ENCODE measurements at regions not wholly inside any gene's neighbourhood (a gene's known extent, or its start where the extent isn't known, plus 50 kb on each side); places are given as distances from the start of the nearest gene placed in this dataset.
"Not testable (repeated sequence)": the region's sequence is repeated elsewhere in the genome, so short reads cannot be mapped to it uniquely, and the experiment has no call there.

DNA sequence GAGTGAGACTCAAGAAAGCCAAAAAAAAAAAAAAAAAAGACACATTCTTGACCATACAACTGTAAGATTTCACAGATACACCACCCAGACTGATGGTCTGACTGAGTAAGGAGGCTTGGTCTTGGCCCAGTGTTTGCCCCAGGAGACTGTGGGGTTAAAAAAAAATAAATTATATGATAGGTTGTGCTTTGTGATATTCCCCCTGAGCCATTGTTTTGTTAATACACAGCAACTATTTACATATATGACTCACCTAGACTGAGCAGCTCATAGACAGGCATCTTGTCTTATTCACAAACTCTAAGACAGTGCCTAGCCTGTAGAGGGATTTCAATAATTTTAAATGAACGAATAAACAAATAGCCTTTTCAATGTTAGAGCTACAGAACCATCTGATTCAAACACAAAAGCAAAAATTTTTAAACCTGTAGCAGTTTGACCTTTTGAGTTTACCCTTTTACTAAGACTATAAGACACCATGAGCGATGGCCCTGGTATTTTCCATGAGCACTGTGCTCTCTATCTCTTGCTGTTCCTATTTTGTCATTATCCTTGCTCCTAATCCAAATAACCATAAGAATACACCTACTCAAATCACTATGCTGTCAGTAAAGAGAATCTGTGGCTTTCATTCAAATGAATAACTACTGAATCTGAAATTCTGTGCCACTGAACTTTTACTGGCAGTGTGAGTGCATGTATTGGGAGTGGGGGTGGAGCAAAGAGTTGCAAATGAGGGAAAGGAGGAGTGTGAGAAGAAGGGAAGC lies 199.4 kb upstream of the PTBP2 start:
- no peaks in the 10 kb centered on the region for H3K36me3 Mint-ChIP-seq (ENCODE audit: low read depth)
- intact Hi-C loops (cut with micrococcal nuclease): no loop called here
- H3K4me1 Mint-ChIP-seq (ENCODE audit: low read depth): no peaks in the 10 kb centered on the region
- peaks cover 8% of the 10 kb centered on the region for H3K9me3 Mint-ChIP-seq
- H3K4me3 Mint-ChIP-seq (ENCODE audit: low read depth): no peak overlapping the region
- H3K27ac Mint-ChIP-seq: no peak overlapping the region
- H3K27me3 Mint-ChIP-seq (ENCODE audit: low read depth): no peaks in the 10 kb centered on the region
- DNase-seq (ENCODE audit: low spot score): no peak

GRCh38 chr1:96522927-96523326 lies 198.7 kb upstream of the PTBP2 start:
- no peak for DNase-seq (ENCODE audit: low spot score)
- Mint-ChIP-seq H3K4me1 (ENCODE audit: low read depth) (no peaks in the 10 kb centered on the region), H3K36me3 (ENCODE audit: low read depth) (no peaks in the 10 kb centered on the region), H3K9me3 (peaks cover 13% of the 10 kb centered on the region), H3K27ac (no peak overlapping the region), H3K4me3 (ENCODE audit: low read depth) (no peak overlapping the region), H3K27me3 (ENCODE audit: low read depth) (no peaks in the 10 kb centered on the region)
- intact Hi-C loops (cut with micrococcal nuclease): no loop called here

DNA sequence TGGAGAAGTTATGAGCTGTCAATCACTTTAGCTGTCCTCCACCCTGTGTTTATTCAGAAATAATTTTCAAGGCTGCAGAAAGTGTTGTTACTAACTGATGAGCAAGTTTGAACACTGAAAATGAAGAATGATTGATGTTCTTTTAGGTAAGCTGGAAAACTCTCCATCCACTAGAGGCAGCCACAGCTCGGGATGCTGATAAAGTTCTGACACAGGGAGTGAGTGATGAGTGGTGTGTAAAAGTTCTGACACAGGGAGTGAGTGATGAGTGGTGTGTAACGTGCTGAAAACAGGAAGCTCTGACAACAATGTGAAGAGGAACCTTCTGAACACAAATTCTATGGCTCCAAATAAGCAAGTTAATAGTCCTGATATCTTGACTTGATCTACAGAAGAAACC lies 197.5 kb upstream of the PTBP2 start:
- Mint-ChIP-seq H3K4me3 (ENCODE audit: low read depth) (no peak overlapping the region), H3K4me1 (ENCODE audit: low read depth) (no peaks in the 10 kb centered on the region), H3K27me3 (ENCODE audit: low read depth) (no peaks in the 10 kb centered on the region), H3K27ac (no peak overlapping the region), H3K36me3 (ENCODE audit: low read depth) (no peaks in the 10 kb centered on the region), H3K9me3 (peaks cover 25% of the 10 kb centered on the region)
- no peak for DNase-seq (ENCODE audit: low spot score)
- intact Hi-C loops (cut with micrococcal nuclease): no loop called here

DNA sequence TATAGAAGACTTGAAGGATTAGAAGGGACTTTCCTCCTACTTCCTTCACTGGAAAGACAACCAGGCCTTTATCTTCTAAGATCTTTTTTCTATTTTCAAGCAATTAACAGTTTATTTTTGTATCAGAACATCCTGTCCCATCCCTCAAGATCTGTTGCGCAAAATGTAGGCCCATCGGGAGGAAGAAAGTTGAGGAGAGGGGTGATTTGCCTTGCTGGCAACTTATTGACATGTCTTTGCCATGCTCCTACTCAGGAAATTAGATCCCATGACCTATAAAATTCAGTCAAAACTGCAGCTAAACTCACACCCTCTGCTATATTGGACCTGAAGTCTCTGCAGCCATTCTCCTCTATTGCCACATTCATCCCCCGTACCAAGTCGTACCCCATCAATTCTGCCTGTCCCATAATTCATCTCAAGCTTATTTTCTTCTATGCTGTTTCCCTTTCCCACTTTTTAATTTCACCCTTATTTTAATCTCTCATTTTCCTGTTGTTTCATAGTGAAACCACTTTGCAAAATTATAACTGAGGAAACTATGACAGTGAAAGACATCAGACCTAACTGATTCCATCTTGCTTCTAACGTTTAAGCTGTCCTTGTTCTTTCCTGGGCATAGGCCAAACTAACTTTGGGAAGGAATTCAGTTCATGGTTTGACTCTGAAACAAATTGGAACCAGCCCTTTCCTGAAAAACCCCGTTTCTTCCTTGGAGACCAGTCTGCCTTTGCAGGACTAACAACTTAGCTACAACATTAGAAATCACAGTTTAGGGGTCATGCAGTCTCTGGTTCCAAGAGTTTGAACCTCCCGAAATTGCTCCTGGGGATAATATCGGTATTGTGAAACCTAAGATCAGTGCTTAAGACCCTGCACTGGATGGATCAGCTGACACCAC lies 195.7 kb upstream of the PTBP2 start:
- no peak for DNase-seq (ENCODE audit: low spot score)
- Mint-ChIP-seq H3K27me3 (ENCODE audit: low read depth) (no peaks in the 10 kb centered on the region), H3K4me3 (ENCODE audit: low read depth) (no peak overlapping the region), H3K27ac (no peak overlapping the region), H3K4me1 (ENCODE audit: low read depth) (no peaks in the 10 kb centered on the region), H3K9me3 (peaks cover 26% of the 10 kb centered on the region), H3K36me3 (ENCODE audit: low read depth) (no peaks in the 10 kb centered on the region)
- intact Hi-C loops (cut with micrococcal nuclease): no loop called here

DNA sequence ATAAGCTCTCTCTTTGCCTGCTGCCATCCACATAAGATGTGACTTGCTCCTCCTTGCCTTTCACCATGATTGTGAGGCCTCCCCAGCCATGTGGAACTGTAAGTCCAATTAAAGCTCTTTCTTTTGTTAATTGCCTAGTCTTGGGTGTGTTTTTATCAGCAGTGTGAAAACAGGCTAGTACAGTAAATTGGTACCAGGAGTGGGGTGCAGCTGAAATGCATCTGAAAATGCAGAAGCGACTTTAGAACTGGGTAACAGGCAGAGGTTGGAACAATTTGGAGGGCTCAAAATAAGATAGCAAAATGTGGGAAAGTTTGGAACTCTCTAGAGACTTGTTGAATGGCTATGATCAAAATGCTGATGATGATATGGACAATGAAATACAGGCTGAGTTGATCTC lies 192.9 kb upstream of the PTBP2 start:
- intact Hi-C loops (cut with micrococcal nuclease); H3K4me1 Mint-ChIP-seq (ENCODE audit: low read depth); H3K27me3 Mint-ChIP-seq (ENCODE audit: low read depth); DNase-seq (ENCODE audit: low spot score); H3K4me3 Mint-ChIP-seq (ENCODE audit: low read depth); H3K36me3 Mint-ChIP-seq (ENCODE audit: low read depth); H3K27ac Mint-ChIP-seq: not testable (repeated sequence)
- H3K9me3 Mint-ChIP-seq: peaks cover 26% of the 10 kb centered on the region

- peaks cover 4% of the 10 kb centered on the region for H3K9me3 Mint-ChIP-seq
- H3K4me3 Mint-ChIP-seq (ENCODE audit: low read depth): no peak overlapping the region
- DNase-seq (ENCODE audit: low spot score): no peak
- no peaks in the 10 kb centered on the region for H3K36me3 Mint-ChIP-seq (ENCODE audit: low read depth)
- intact Hi-C loops (cut with micrococcal nuclease): no loop called here
- H3K4me1 Mint-ChIP-seq (ENCODE audit: low read depth): no peaks in the 10 kb centered on the region
- no peak overlapping the region for H3K27ac Mint-ChIP-seq
- no peaks in the 10 kb centered on the region for H3K27me3 Mint-ChIP-seq (ENCODE audit: low read depth)
Observed at GRCh38 chr1:96533820-96534219, 187.8 kb upstream of the PTBP2 start.

- Mint-ChIP-seq H3K4me1 (ENCODE audit: low read depth) (no peaks in the 10 kb centered on the region), H3K9me3 (no peaks in the 10 kb centered on the region), H3K27ac (no peak overlapping the region), H3K36me3 (ENCODE audit: low read depth) (no peaks in the 10 kb centered on the region), H3K27me3 (ENCODE audit: low read depth) (no peaks in the 10 kb centered on the region), H3K4me3 (ENCODE audit: low read depth) (no peak overlapping the region)
- intact Hi-C loops (cut with micrococcal nuclease): no loop called here
- no peak for DNase-seq (ENCODE audit: low spot score)
Observed at GRCh38 chr1:96536581-96536980, 185.0 kb upstream of the PTBP2 start.

DNA sequence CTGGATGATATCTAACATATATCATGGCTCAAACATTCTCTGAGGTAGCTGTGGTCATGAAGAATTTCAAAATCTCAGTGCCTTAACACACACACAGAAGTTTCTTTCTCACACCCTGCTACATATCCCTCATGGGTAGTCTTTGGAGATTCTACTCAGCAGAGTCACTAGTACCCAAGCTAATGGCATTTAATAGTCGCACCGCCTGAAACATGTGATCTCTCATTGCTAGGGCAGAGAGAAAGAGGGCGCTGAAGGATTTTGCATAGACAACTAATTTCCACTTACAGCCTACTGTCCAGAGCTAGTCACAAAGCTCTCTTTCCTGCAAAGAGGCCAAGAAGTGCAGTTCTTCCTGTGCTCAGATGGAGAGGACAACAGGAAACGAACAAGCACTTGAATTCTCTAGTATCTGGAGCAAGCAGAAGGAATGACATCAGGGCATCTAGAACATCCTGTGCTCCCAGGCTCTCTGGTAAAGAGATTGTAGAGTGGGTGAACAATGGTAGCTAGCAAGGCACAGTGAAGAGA lies 183.4 kb upstream of the PTBP2 start:
- Mint-ChIP-seq H3K27me3 (ENCODE audit: low read depth) (no peaks in the 10 kb centered on the region), H3K4me3 (ENCODE audit: low read depth) (no peak overlapping the region), H3K36me3 (ENCODE audit: low read depth) (no peaks in the 10 kb centered on the region), H3K9me3 (no peaks in the 10 kb centered on the region), H3K27ac (no peak overlapping the region), H3K4me1 (ENCODE audit: low read depth) (no peaks in the 10 kb centered on the region)
- no peak for DNase-seq (ENCODE audit: low spot score)
- intact Hi-C loops (cut with micrococcal nuclease): no loop called here

- Mint-ChIP-seq H3K27me3 (ENCODE audit: low read depth) (no peaks in the 10 kb centered on the region), H3K9me3 (no peaks in the 10 kb centered on the region), H3K36me3 (ENCODE audit: low read depth) (no peaks in the 10 kb centered on the region), H3K27ac (no peak overlapping the region), H3K4me1 (ENCODE audit: low read depth) (no peaks in the 10 kb centered on the region), H3K4me3 (ENCODE audit: low read depth) (no peak overlapping the region)
- DNase-seq (ENCODE audit: low spot score): no peak
- intact Hi-C loops (cut with micrococcal nuclease): no loop called here
Observed at GRCh38 chr1:96538883-96539282, 182.7 kb upstream of the PTBP2 start.

DNA sequence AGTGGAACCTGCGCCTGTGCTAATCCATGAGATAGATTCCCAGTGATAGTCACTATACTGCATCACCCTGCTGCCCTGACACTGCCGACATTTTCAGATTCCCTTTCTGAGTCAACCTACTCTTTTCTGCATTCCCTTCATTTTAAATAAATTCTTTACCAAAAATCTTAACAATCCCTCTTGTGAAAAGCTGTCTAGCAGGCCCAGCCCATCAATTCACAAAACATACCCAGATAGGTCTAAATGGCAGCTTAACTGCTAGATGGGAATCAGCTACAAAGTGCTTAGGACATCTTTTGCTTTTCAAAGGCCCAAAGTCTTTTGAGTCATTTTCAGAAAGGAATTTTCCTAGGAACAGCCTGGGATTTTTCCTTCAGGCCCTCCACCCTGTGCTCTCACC lies 180.1 kb upstream of the PTBP2 start:
- no peaks in the 10 kb centered on the region for H3K27me3 Mint-ChIP-seq (ENCODE audit: low read depth)
- H3K4me3 Mint-ChIP-seq (ENCODE audit: low read depth): no peak overlapping the region
- H3K36me3 Mint-ChIP-seq (ENCODE audit: low read depth): no peaks in the 10 kb centered on the region
- intact Hi-C loops (cut with micrococcal nuclease): no loop called here
- DNase-seq (ENCODE audit: low spot score): no peak
- H3K4me1 Mint-ChIP-seq (ENCODE audit: low read depth): no peaks in the 10 kb centered on the region
- no peaks in the 10 kb centered on the region for H3K9me3 Mint-ChIP-seq
- no peak overlapping the region for H3K27ac Mint-ChIP-seq

DNA sequence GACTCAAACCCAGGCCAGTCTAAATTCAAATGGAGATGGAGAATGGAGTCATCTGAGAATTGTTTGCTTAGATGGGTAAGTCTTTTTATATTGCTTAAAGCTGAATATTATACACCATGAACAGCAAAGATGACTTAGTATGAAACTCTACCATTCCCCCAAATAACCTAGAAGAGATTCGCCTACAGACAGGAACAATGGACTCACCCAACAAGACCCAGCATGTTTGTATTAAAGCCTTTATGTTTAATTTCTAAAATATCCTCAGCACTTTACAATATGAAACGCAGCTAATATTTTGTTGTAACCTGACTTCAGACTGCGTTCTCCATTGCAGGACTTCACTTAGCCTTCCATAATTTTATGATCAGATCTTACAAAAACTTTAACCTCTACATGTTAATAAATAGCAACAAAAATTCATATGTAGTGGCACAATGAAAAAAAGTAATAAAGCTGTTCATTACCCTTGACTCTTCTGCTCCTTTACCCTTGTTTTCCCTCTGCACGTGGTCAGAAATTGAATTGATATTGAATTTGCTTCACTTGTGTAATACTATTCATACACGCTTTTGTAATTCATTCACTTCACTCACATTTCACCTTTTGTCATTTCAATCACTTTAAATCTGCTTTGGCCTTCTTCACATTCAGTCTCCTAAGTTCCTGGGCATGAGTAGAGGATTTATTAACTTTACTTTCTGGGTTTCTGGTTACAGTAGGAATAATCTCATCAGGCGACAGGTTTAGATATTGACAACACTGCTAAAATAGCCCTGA lies 177.3 kb upstream of the PTBP2 start:
- intact Hi-C loops (cut with micrococcal nuclease): no loop called here
- Mint-ChIP-seq H3K27ac (no peak overlapping the region), H3K4me1 (ENCODE audit: low read depth) (no peaks in the 10 kb centered on the region), H3K4me3 (ENCODE audit: low read depth) (no peak overlapping the region), H3K27me3 (ENCODE audit: low read depth) (no peaks in the 10 kb centered on the region), H3K9me3 (no peaks in the 10 kb centered on the region), H3K36me3 (ENCODE audit: low read depth) (no peaks in the 10 kb centered on the region)
- DNase-seq (ENCODE audit: low spot score): no peak

DNA sequence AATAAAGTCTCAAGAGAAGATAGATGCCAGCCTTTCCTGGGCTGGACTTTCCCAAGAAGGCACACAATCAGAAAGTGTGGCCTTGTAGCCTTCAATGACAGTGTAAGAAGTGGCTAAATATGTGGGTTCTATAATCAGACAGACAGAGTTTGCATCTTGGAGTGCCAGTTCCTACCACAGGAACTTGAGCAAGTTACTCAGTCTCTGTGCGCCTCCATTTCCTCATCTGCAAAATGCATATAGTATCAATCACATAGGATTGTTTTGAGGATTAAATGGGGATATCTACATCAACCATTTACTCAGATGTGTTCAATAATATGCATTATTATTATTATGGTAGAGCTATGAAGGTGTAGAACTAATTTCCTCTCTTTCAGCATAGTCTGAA lies 176.8 kb upstream of the PTBP2 start:
- Mint-ChIP-seq H3K27ac (no peak overlapping the region), H3K9me3 (no peaks in the 10 kb centered on the region), H3K4me3 (ENCODE audit: low read depth) (no peak overlapping the region), H3K4me1 (ENCODE audit: low read depth) (no peaks in the 10 kb centered on the region), H3K36me3 (ENCODE audit: low read depth) (no peaks in the 10 kb centered on the region), H3K27me3 (ENCODE audit: low read depth) (no peaks in the 10 kb centered on the region)
- DNase-seq (ENCODE audit: low spot score): no peak
- intact Hi-C loops (cut with micrococcal nuclease): no loop called here

Data from activated T-helper 2 cell treated with anti-CD3 and anti-CD28 coated beads, Interferon-gamma antibody, Interleukin-2, Interleukin-4, amounts not matched to agents 10 μg/mL and 5 μg/mL and 100 μg/mL, durations not matched to agents 14 hours and 24 hours and 36 hours (primary cell).